HFF-Myc (cell line): ENCODE measurements at regions not wholly inside any gene's neighbourhood (a gene's known extent, or its start where the extent isn't known, plus 50 kb on each side); places are given as distances from the start of the nearest gene placed in this dataset.

ENCODE experiments used
- DNase-seq: peaks from one replicate; pipeline ENCODE4 v3.0.0-alpha.2; 2011; ENCODE audit warnings: low read depth; ENCODE audit errors: extremely low read depth
- H3K4me3 ChIP-seq: replicated peaks from 2 replicates; pipeline ENCODE4 v1.5.1; 2011; ENCODE audit warnings: low read depth, mild to moderate bottlenecking, control low read depth, low read length
- TF ChIP-seq, protein P1 (sequence below): IDR thresholded peaks from 2 replicates; pipeline ENCODE4 v1.5.1; 2012; ENCODE audit warnings: mild to moderate bottlenecking, low read depth, low read length, control low read depth; ENCODE audit errors: missing control alignments

DNA sequence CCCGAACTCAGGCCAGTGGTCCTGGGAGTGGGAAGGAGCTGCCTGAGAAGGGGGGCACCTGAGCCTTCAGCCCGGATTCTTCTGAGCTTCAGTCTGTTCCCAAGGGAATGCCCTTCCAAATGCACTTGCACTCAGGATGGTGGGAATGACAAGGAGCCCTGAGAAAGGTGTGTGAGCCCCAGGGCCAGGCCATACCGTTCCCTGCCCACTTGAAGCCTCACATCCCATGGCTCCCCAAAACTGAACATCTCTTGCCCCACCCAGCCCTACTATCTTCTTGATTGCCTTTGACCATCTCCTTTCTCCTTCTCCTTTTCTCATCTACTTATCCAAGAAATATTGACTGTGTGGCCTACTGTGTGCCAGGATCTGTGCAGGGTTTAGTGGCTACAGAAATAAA, 84.4 kb upstream of the HSPA9 start:
- TF ChIP-seq, protein P1, sequence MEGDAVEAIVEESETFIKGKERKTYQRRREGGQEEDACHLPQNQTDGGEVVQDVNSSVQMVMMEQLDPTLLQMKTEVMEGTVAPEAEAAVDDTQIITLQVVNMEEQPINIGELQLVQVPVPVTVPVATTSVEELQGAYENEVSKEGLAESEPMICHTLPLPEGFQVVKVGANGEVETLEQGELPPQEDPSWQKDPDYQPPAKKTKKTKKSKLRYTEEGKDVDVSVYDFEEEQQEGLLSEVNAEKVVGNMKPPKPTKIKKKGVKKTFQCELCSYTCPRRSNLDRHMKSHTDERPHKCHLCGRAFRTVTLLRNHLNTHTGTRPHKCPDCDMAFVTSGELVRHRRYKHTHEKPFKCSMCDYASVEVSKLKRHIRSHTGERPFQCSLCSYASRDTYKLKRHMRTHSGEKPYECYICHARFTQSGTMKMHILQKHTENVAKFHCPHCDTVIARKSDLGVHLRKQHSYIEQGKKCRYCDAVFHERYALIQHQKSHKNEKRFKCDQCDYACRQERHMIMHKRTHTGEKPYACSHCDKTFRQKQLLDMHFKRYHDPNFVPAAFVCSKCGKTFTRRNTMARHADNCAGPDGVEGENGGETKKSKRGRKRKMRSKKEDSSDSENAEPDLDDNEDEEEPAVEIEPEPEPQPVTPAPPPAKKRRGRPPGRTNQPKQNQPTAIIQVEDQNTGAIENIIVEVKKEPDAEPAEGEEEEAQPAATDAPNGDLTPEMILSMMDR, result no peak

DNA sequence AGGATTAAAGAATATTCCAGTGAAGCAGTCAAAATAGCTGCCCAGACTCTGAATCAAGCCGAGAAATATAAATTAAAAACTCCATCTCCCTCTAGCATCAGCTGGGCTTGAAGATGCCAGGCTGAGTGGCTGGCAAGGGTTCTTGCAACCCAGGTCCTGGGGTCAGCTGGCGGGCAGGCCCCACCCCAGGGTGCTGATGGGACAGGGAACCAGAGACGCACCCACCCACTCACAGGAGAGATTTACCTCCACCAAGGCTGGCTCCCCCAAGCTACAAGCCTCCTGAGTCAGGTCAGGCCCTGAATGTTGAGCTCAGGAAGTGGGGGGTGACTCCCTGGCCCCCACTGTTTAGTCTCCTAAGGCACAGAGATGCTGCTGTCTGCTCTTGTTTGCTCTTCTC, 83.9 kb upstream of the HSPA9 start:
- TF ChIP-seq, protein P1, result no peak
- no peak for DNase-seq
- H3K4me3 ChIP-seq, result no peak overlapping the region

More for the DNA sequence above, 84.4 kb upstream of the HSPA9 start:
- DNase-seq, result no peak
- H3K4me3 ChIP-seq, result no peak overlapping the region

DNA sequence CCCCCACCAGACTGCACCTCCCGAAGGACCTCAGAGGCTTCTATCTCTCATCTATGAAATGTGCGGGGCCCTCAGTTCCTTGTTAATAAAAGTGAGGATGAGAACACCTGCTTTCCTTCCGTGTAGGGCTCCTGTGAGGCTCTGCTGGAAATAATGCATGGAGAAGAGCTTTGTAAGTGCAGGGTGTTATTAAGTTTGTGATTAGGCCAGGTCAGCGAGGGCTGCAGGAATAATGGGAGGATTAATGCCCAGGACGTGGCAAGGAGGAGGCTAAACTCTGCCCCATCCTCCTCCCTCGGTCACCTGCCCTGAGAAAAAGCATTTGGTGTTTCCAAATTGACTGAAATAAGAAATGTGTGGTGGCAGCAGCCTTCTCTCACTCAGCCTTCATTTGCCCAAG, 83.5 kb upstream of the HSPA9 start:
- TF ChIP-seq, protein P1, result no peak
- no peak for DNase-seq
- no peak overlapping the region for H3K4me3 ChIP-seq

DNA sequence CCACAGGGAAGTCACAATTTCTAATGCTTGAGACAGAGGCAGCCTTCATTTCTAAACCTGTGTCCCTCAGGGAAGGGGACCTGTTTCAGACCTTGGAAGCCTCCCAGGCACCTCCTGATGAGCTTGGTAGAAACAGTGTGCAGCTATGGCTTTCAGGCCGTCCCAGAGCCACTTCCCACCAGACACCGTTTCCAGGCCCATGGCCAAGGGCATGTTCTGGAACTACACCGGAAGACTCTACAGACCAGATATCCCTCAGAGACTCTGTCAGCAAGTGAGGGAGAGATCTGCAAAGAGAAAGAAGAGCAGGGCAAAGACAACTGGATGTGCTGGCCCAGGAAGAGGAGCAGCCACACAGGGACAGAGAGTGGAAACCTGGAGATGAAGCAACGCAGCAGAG, 82.2 kb upstream of the HSPA9 start:
- TF ChIP-seq, protein P1, result no peak
- DNase-seq, result no peak
- no peak overlapping the region for H3K4me3 ChIP-seq

DNA sequence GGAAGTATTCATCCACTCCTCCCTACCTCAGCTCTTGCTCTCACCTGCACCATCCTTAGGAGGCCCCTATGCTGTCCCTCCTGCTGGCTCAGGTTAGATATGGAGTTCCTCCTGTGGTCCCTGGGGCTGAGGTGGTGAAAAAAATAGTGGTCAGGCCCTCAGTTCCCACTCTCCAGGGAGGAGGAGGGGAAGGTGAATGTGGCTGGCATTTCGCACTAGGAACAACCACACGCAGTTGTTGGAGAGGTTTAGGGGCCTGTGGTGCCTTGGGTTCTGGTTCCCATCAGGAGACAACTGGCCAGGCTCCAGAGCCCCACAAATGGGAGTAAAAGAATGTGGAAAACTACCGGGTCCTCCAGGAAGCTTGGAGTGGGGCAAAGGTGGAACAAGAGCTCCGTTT, 81.7 kb upstream of the HSPA9 start:
- no peak for DNase-seq
- TF ChIP-seq, protein P1, result no peak
- no peak overlapping the region for H3K4me3 ChIP-seq

DNA sequence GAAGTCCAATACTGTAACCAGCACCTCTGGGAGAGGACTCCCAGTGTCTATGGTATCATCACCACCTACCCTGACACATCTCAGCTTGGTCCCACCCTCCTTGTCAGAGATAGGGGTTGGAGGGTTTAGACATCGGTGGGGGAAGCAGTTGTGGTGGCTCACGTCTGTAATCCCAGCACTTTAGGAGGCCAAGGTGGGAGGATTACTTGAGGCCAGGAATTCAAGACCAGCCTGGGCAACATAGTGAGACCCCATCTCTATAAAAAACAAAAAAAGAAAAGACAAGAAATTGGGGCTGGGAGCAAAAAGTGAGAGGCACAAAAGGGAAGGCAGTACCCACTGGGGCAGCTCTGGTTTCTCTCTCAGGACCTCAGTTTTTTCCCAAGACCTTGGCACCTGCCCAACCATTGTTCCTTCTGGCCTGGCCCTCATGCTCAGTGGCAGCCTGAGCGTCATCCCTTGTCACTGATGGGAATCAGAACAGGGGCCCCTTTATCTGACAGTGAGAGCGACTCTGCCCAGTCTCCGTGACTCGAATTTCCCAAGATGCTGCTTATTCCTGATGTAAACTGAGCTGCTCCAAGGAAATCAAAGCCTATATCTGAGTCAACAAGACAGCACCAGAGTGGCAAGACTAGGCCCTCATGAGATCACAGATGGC, 80.5 kb upstream of the HSPA9 start:
- H3K4me3 ChIP-seq, result no peak overlapping the region
- no peak for DNase-seq
- TF ChIP-seq, protein P1, result no peak
